A673 (cell line): ENCODE measurements at regions not wholly inside any gene's neighbourhood (a gene's known extent, or its start where the extent isn't known, plus 50 kb on each side); places are given as distances from the start of the nearest gene placed in this dataset.

Experiments
- CTCF ChIP-seq: fragments of 300-800, 200-600 bp; sonication (generic); conservative IDR thresholded peaks from 2 replicates; pipeline ENCODE4 v1.5.1; 2017; ENCODE audit warnings: low read depth, mild to moderate bottlenecking, antibody characterized with exemption, low read length, moderate library complexity, mixed read lengths
- EZH2 ChIP-seq: fragments of 200-600 bp; sonication (generic); IDR thresholded peaks from 2 replicates; pipeline ENCODE4 v1.6.1; 2017; ENCODE audit warnings: borderline replicate concordance, low read depth, mild to moderate bottlenecking, mixed read lengths, antibody characterized with exemption, low read length; ENCODE audit not compliant: poor library complexity, severe bottlenecking

DNA sequence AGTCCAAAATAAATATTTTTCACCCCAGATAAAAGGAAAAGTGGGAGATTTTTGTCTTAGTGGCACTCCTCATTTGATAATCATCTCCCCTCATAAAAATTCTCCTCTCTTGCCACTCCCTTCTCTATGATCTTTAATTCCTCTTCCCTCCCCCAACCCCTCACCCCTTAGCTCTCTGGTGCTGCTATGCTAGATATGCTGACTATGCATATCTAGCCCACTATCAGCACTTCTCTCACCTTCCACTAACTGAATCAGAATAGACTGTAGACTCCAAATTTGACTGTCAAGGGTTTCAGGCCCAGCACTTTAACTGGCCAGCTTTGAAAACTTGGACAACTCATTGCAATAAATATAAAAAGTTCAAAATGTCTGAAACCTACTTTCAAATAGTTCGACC, 254.2 kb downstream of the ETNK1 start:
- no peak for TF ChIP-seq CTCF
- TF ChIP-seq EZH2: no peak
